GM12864 (cell line): ENCODE measurements at regions not wholly inside any gene's neighbourhood (a gene's known extent, or its start where the extent isn't known, plus 50 kb on each side); places are given as distances from the start of the nearest gene placed in this dataset.

Source experiments
- DNase-seq: peaks from one replicate; pipeline ENCODE4 v3.0.0-alpha.2; 2011; ENCODE audit warnings: low read depth
- H3K4me3 ChIP-seq: 2 replicates; pipeline ENCODE4 v1.5.1; 2011; ENCODE audit warnings: mild to moderate bottlenecking, low read depth, low read length, control low read depth
- CTCF ChIP-seq: IDR thresholded peaks from 2 replicates; pipeline ENCODE4 v1.5.1; 2011; ENCODE audit warnings: low read depth, mild to moderate bottlenecking, moderate library complexity, low read length, control low read depth, inconsistent platforms; ENCODE audit errors: missing control alignments

GRCh38 chr9:100699668-100700067 is 121.8 kb downstream of the CAVIN4 start:
- no peak for DNase-seq
- TF ChIP-seq CTCF, result no peak
- no peak overlapping the region for H3K4me3 ChIP-seq

- peak; percentile 50 for TF ChIP-seq CTCF
- peak; percentile 5 for DNase-seq
- H3K4me3 ChIP-seq, result no peak overlapping the region
These were observed 122.9 kb downstream of the CAVIN4 start for GRCh38 chr9:100700689-100701318.

GRCh38 chr9:100714372-100715099 is 136.7 kb downstream of the CAVIN4 start:
- DNase-seq, result peak; percentile 5
- H3K4me3 ChIP-seq, result no peak overlapping the region
- peak; percentile 85 for TF ChIP-seq CTCF

- no peak for DNase-seq
These were observed 137.2 kb downstream of the CAVIN4 start for GRCh38 chr9:100715100-100715380.

GRCh38 chr9:100718717-100719116 is 140.8 kb downstream of the CAVIN4 start:
- no peak for TF ChIP-seq CTCF
- DNase-seq, result no peak
- H3K4me3 ChIP-seq, result no peak overlapping the region

More at GRCh38 chr9:100715100-100715380, 137.2 kb downstream of the CAVIN4 start:
- no peak overlapping the region for H3K4me3 ChIP-seq
- no peak for TF ChIP-seq CTCF

- no peak for TF ChIP-seq CTCF
- no peak overlapping the region for H3K4me3 ChIP-seq
- no peak for DNase-seq
These were observed 143.0 kb downstream of the CAVIN4 start for GRCh38 chr9:100720922-100721321.

- TF ChIP-seq CTCF, result no peak
- no peak for DNase-seq
- H3K4me3 ChIP-seq, result no peak overlapping the region
These were observed 147.0 kb downstream of the CAVIN4 start for GRCh38 chr9:100724886-100725285.
